Gastroesophageal sphincter (tissue), 3 donors: ENCODE measurements at regions not wholly inside any gene's neighbourhood (a gene's known extent, or its start where the extent isn't known, plus 50 kb on each side); places are given as distances from the start of the nearest gene placed in this dataset.

ENCODE experiments used
- EP300 ChIP-seq: sonication (generic); formaldehyde crosslinking; IDR thresholded peaks from one replicate; pipeline ENCODE4 v1.6.1; 2017; ENCODE audit warnings: antibody characterized with exemption, mild to moderate bottlenecking
- POLR2A ChIP-seq, 2 donors: fragments of 450-650 bp; IDR thresholded peaks; one replicate each; pipeline ENCODE4 v1.6.1; 2017; ENCODE audit warnings: antibody characterized with exemption in 2 of 2, mild to moderate bottlenecking in 2 of 2, moderate library complexity in 1 of 2
- POLR2AphosphoS5 ChIP-seq: sonication (generic); formaldehyde crosslinking; IDR thresholded peaks from one replicate; pipeline ENCODE4 v1.6.1; 2017; ENCODE audit warnings: antibody characterized with exemption
- TF ChIP-seq, protein P1 (sequence below), 4 experiments: fragments of 200-600 bp in 2 of 4; fragments of 450-650 bp in 2 of 4; sonication (generic) in 1 of 4; IDR thresholded peaks; one replicate each; pipeline ENCODE4 v1.5.1; 2017 to 2019; ENCODE audit warnings: antibody characterized with exemption in 4 of 4, mild to moderate bottlenecking in 2 of 4, moderate library complexity in 2 of 4

- TF ChIP-seq POLR2A (IDR thresholded peaks at IDR 0.05), result no peak
- TF ChIP-seq, protein P1, sequence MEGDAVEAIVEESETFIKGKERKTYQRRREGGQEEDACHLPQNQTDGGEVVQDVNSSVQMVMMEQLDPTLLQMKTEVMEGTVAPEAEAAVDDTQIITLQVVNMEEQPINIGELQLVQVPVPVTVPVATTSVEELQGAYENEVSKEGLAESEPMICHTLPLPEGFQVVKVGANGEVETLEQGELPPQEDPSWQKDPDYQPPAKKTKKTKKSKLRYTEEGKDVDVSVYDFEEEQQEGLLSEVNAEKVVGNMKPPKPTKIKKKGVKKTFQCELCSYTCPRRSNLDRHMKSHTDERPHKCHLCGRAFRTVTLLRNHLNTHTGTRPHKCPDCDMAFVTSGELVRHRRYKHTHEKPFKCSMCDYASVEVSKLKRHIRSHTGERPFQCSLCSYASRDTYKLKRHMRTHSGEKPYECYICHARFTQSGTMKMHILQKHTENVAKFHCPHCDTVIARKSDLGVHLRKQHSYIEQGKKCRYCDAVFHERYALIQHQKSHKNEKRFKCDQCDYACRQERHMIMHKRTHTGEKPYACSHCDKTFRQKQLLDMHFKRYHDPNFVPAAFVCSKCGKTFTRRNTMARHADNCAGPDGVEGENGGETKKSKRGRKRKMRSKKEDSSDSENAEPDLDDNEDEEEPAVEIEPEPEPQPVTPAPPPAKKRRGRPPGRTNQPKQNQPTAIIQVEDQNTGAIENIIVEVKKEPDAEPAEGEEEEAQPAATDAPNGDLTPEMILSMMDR (IDR thresholded peaks at IDR 0.05), result no peak
- no peak for TF ChIP-seq POLR2AphosphoS5
- TF ChIP-seq EP300, result no peak
Measured at GRCh38 chr11:10911907-10912306, 54.1 kb upstream of the ZBED5 start.
